HEK293 (cell line): ENCODE measurements at regions not wholly inside any gene's neighbourhood (a gene's known extent, or its start where the extent isn't known, plus 50 kb on each side); places are given as distances from the start of the nearest gene placed in this dataset.

Experiments used
- CTCF ChIA-PET: fragments of 350-600 bp; formaldehyde crosslinking; extraction: SDS; loops from one replicate; lab custom pipeline; 2021; ENCODE audit warnings: antibody characterized with exemption; lab: Yijun Ruan, JAX
- POLR2A ChIA-PET: fragments of 300-600 bp; formaldehyde crosslinking; extraction: SDS; loops from one replicate; lab custom pipeline; 2020; ENCODE audit warnings: antibody characterized with exemption, inconsistent platforms; lab: Yijun Ruan, JAX
- H3K27ac ChIP-seq: fragments of 200-500 bp; sonication (Bioruptor generic); 2 replicates; pipeline ENCODE4 v1.5.1; 2014; ENCODE audit warnings: low read depth, low read length, control low read depth, inconsistent platforms; ENCODE audit errors: extremely low read depth
- H3K36me3 ChIP-seq, 2 experiments: fragments of 200-500 bp in 1 of 2; sonication (Bioruptor generic) in 1 of 2; 1 replicate in 1 of 2; 2 replicates in 1 of 2; pipeline ENCODE4 v1.5.1; 2014 to 2017; ENCODE audit warnings: inconsistent platforms in 2 of 2, low read length in 2 of 2; ENCODE audit not compliant: control insufficient read depth in 2 of 2, insufficient read depth in 1 of 2
- H3K4me1 ChIP-seq: fragments of 200-500 bp; sonication (Bioruptor generic); 2 replicates; pipeline ENCODE4 v1.5.1; 2014; ENCODE audit warnings: mild to moderate bottlenecking, low read length, inconsistent platforms; ENCODE audit not compliant: control insufficient read depth, insufficient read depth
- H3K4me3 ChIP-seq: 2 replicates; pipeline ENCODE4 v1.5.1; 2011; ENCODE audit warnings: low read depth, mild to moderate bottlenecking, control low read depth, low read length, moderate library complexity
- H3K9me3 ChIP-seq: fragments of 200-500 bp; sonication (Bioruptor generic); 2 replicates; pipeline ENCODE4 v1.5.1; 2014; ENCODE audit warnings: low read depth, low read length, inconsistent platforms; ENCODE audit not compliant: control insufficient read depth, insufficient read depth
- BCL11B ChIP-seq: fragments of 450-650 bp; formaldehyde crosslinking; IDR thresholded peaks from 2 replicates; pipeline ENCODE4 v1.5.1; 2016; ENCODE audit warnings: low read depth, missing biosample characterization, missing genetic modification characterization
- GLI2 ChIP-seq: fragments of 450-650 bp; formaldehyde crosslinking; IDR thresholded peaks from 2 replicates; pipeline ENCODE4; 2017; ENCODE audit warnings: missing biosample characterization, missing genetic modification characterization, low read depth, borderline replicate concordance
- HOXA7 ChIP-seq: sonication (generic); formaldehyde crosslinking; IDR thresholded peaks from 2 replicates; pipeline ENCODE4 v1.8.1; 2022; ENCODE audit warnings: missing genetic modification reagents, borderline replicate concordance
- HOXD13 ChIP-seq: sonication (generic); formaldehyde crosslinking; IDR thresholded peaks from 2 replicates; pipeline ENCODE4 v1.8.0; 2022; ENCODE audit warnings: missing genetic modification reagents, borderline replicate concordance
- KLF10 ChIP-seq: fragments of 450-650 bp; IDR thresholded peaks from 2 replicates; pipeline ENCODE4 v1.5.1; 2018; ENCODE audit warnings: missing biosample characterization, mild to moderate bottlenecking, missing genetic modification characterization
- KLF8 ChIP-seq: fragments of 450-650 bp; formaldehyde crosslinking; IDR thresholded peaks from 2 replicates; pipeline ENCODE4 v1.5.1; 2016; ENCODE audit warnings: missing biosample characterization, missing genetic modification characterization
- PATZ1 ChIP-seq: fragments of 450-650 bp; formaldehyde crosslinking; IDR thresholded peaks from 2 replicates; pipeline ENCODE4 v1.5.1; 2016; ENCODE audit warnings: missing biosample characterization, missing genetic modification characterization
- SCRT1 ChIP-seq: fragments of 450-650 bp; formaldehyde crosslinking; IDR thresholded peaks from 2 replicates; pipeline ENCODE4 v1.5.1; 2016; ENCODE audit warnings: missing biosample characterization, missing genetic modification characterization, borderline replicate concordance
- SCRT2 ChIP-seq: fragments of 450-650 bp; formaldehyde crosslinking; IDR thresholded peaks from 2 replicates; pipeline ENCODE4 v1.5.1; 2016; ENCODE audit warnings: missing biosample characterization, missing genetic modification characterization
- ZBTB7A ChIP-seq: fragments of 450-650 bp; formaldehyde crosslinking; IDR thresholded peaks from 2 replicates; pipeline ENCODE4 v1.5.1; 2016; ENCODE audit warnings: low read depth, missing biosample characterization, missing genetic modification characterization
- ZBTB8A ChIP-seq: fragments of 450-650 bp; formaldehyde crosslinking; IDR thresholded peaks from 2 replicates; pipeline ENCODE4 v1.5.1; 2016; ENCODE audit warnings: missing biosample characterization, missing genetic modification characterization
- ZEB2 ChIP-seq: fragments of 450-650 bp; formaldehyde crosslinking; IDR thresholded peaks from 2 replicates; pipeline ENCODE4 v1.5.1; 2016; ENCODE audit warnings: missing biosample characterization, missing genetic modification characterization
- ZNF202 ChIP-seq: fragments of 450-650 bp; formaldehyde crosslinking; IDR thresholded peaks from 2 replicates; pipeline ENCODE4 v1.5.1; 2016; ENCODE audit warnings: missing biosample characterization, missing genetic modification characterization, borderline replicate concordance
- ZNF211 ChIP-seq: fragments of 450-650 bp; formaldehyde crosslinking; IDR thresholded peaks from 2 replicates; pipeline ENCODE4 v1.5.1; 2016; ENCODE audit warnings: low read depth, missing biosample characterization, missing genetic modification characterization
- ZNF223 ChIP-seq: fragments of 450-650 bp; formaldehyde crosslinking; IDR thresholded peaks from 2 replicates; pipeline ENCODE4 v1.5.1; 2016; ENCODE audit warnings: missing biosample characterization, missing genetic modification characterization
- ZNF394 ChIP-seq: fragments of 450-650 bp; formaldehyde crosslinking; IDR thresholded peaks from 2 replicates; pipeline ENCODE4 v1.5.1; 2016; ENCODE audit warnings: missing biosample characterization, missing genetic modification characterization, mild to moderate bottlenecking, moderate library complexity, borderline replicate concordance
- ZNF426 ChIP-seq: fragments of 450-650 bp; formaldehyde crosslinking; IDR thresholded peaks from 2 replicates; pipeline ENCODE4 v1.5.1; 2017; ENCODE audit warnings: missing biosample characterization, missing genetic modification characterization, mild to moderate bottlenecking, inconsistent platforms, moderate library complexity
- ZNF510 ChIP-seq: fragments of 450-650 bp; formaldehyde crosslinking; IDR thresholded peaks from 2 replicates; pipeline ENCODE4 v1.5.1; 2018; ENCODE audit warnings: mild to moderate bottlenecking, missing genetic modification characterization, missing biosample characterization; ENCODE audit not compliant: insufficient replicate concordance
- ZNF529 ChIP-seq: fragments of 450-650 bp; formaldehyde crosslinking; IDR thresholded peaks from 2 replicates; pipeline ENCODE4 v1.5.1; 2017; ENCODE audit warnings: missing genetic modification characterization, missing biosample characterization; ENCODE audit not compliant: insufficient replicate concordance
- ZNF544 ChIP-seq: fragments of 450-650 bp; formaldehyde crosslinking; IDR thresholded peaks from 2 replicates; pipeline ENCODE4 v1.5.0; 2017; ENCODE audit warnings: missing biosample characterization, missing genetic modification characterization
- ZNF549 ChIP-seq: fragments of 450-650 bp; IDR thresholded peaks from 2 replicates; pipeline ENCODE4 v1.5.1; 2018; ENCODE audit warnings: missing biosample characterization, missing genetic modification characterization, mild to moderate bottlenecking, inconsistent platforms, moderate library complexity
- ZNF585B ChIP-seq: fragments of 450-650 bp; formaldehyde crosslinking; IDR thresholded peaks from 2 replicates; pipeline ENCODE4 v1.5.1; 2016; ENCODE audit warnings: missing biosample characterization, missing genetic modification characterization
- ZNF623 ChIP-seq: fragments of 450-650 bp; formaldehyde crosslinking; IDR thresholded peaks from 2 replicates; pipeline ENCODE4 v1.5.1; 2016; ENCODE audit warnings: missing biosample characterization, missing genetic modification characterization
- ZNF707 ChIP-seq: fragments of 450-650 bp; formaldehyde crosslinking; IDR thresholded peaks from 2 replicates; pipeline ENCODE4 v1.5.1; 2016; ENCODE audit warnings: missing biosample characterization, missing genetic modification characterization
- ZNF785 ChIP-seq: fragments of 450-650 bp; formaldehyde crosslinking; IDR thresholded peaks from 2 replicates; pipeline ENCODE4 v1.5.1; 2016; ENCODE audit warnings: missing biosample characterization, missing genetic modification characterization
- TF ChIP-seq, protein P1 (sequence below): fragments of 450-650 bp; formaldehyde crosslinking; IDR thresholded peaks from 2 replicates; pipeline ENCODE4 v1.5.1; 2016; ENCODE audit warnings: missing biosample characterization, missing genetic modification characterization

- no peaks in the 10 kb centered on the region for H3K4me1 ChIP-seq
- no peaks in the 10 kb centered on the region for H3K36me3 ChIP-seq
- TF ChIP-seq ZBTB7A (tag by site-specific recombination) (no peak), KLF8 (tag by site-specific recombination) (no peak), HOXA7 (CRISPR knock-in tag) (no peak), SCRT1 (tag by site-specific recombination) (no peak), KLF10 (tag by site-specific recombination) (no peak), ZNF202 (tag by site-specific recombination) (no peak)
- ChIA-PET CTCF (interaction anchor here (1.2 to 5.3 kb wide), 2 partner anchors 12 to 567 kb away, joined by 4 to 30 read pairs; no protein-coding TSS in a partner anchor), POLR2A (no interaction called here)
- H3K4me3 ChIP-seq = no peak overlapping the region
- no peak overlapping the region for H3K27ac ChIP-seq
- H3K9me3 ChIP-seq = peaks cover 5% of the 10 kb centered on the region
Measured at GRCh38 chrX:69374569-69374968, 129.6 kb upstream of the NALF2 start.

GRCh38 chrX:69372435-69372834, 131.7 kb upstream of the NALF2 start:
- POLR2A ChIA-PET = no interaction called here
- CTCF ChIA-PET = interaction anchor here (2.6 kb wide), 1 partner anchor 15 kb away, joined by 10 read pairs; no protein-coding TSS in a partner anchor
- Histone ChIP-seq H3K27ac (no peak overlapping the region), H3K36me3 (no peaks in the 10 kb centered on the region), H3K9me3 (peaks cover 5% of the 10 kb centered on the region), H3K4me1 (no peaks in the 10 kb centered on the region), H3K4me3 (no peak overlapping the region)
- TF ChIP-seq SCRT2 (tag by site-specific recombination) = no peak
- TF ChIP-seq ZNF585B (tag by site-specific recombination) = no peak
- TF ChIP-seq ZNF510 (tag by site-specific recombination) = no peak
- TF ChIP-seq ZNF426 (tag by site-specific recombination) = no peak
- TF ChIP-seq ZNF785 = no peak
- TF ChIP-seq PATZ1 (tag by site-specific recombination) = no peak
- TF ChIP-seq ZBTB8A = no peak
- no peak for TF ChIP-seq ZEB2
- TF ChIP-seq, protein P1, sequence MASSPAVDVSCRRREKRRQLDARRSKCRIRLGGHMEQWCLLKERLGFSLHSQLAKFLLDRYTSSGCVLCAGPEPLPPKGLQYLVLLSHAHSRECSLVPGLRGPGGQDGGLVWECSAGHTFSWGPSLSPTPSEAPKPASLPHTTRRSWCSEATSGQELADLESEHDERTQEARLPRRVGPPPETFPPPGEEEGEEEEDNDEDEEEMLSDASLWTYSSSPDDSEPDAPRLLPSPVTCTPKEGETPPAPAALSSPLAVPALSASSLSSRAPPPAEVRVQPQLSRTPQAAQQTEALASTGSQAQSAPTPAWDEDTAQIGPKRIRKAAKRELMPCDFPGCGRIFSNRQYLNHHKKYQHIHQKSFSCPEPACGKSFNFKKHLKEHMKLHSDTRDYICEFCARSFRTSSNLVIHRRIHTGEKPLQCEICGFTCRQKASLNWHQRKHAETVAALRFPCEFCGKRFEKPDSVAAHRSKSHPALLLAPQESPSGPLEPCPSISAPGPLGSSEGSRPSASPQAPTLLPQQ (tag by site-specific recombination) = no peak
- no peak for TF ChIP-seq BCL11B (tag by site-specific recombination)
- TF ChIP-seq HOXD13 = no peak
- TF ChIP-seq ZNF623 (tag by site-specific recombination) = no peak
- TF ChIP-seq ZNF211 (tag by site-specific recombination) = no peak
- TF ChIP-seq ZNF223 = no peak
- no peak for TF ChIP-seq GLI2 (tag by site-specific recombination)
- no peak for TF ChIP-seq ZNF529 (tag by site-specific recombination)
- no peak for TF ChIP-seq ZNF549
- TF ChIP-seq ZNF544 (tag by site-specific recombination) = no peak
- no peak for TF ChIP-seq ZNF707 (tag by site-specific recombination)
- no peak for TF ChIP-seq ZNF394 (tag by site-specific recombination)
- TF ChIP-seq, all 188 proteins: peak for 0
